ENCODE measurements at regions not wholly inside any gene's neighbourhood (a gene's known extent, or its start where the extent isn't known, plus 50 kb on each side); places are given as distances from the start of the nearest gene placed in this dataset.

DNA sequence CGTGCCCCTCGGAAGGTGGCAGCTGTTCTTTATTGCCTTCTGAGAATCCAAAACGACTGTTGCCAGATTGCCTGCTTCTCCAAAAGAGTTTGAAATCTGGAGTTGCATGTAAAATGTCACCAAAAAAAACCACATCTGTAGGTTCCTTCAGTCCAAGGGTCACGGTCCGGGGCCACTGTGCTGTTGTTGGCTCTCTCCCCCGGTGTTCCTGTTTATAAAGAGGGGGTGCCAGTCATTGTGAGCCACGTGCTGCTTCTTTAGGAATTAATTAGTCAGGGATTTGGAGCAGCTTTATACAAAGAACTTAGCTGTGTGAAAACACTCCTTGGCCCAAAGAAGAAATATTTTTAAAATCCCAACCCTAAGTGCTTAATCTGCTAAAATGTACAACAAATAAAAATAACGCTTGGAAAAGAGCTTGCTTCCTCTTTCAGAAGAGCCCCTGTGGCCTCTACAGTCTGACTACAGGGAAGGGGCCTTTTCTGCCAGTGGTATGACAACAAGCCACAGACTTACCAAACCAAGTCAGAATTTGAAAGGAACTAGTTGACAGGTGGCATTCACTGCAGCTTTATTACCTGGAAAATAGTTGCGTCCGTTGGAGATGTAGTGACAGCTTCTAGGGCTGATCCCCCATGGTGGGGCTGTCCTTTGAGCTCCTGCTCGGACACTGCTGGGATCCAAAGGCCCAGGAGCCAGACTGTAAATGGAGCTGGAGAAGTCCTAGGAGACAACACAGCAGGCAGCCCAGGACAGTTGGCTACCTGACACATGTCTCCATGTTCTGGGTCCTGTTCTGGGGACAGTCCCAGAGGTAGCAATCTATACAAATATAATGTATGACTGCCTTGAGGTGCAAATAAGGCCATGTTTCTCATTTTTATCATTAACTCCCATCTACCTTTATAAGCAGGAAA is 84.5 kb upstream of the SLC1A4 start:
- peaks cover 0 to 8% (median 3%) of the 10 kb centered on the region in 7 donors for H3K4me1 Mint-ChIP-seq
- H3K27ac ChIP-seq (ENCODE audit: low read depth, low read length), result no peak overlapping the region
- H3K36me3 Mint-ChIP-seq, result no peaks in the 10 kb centered on the region
- no peak overlapping the region for H3K4me3 ChIP-seq (ENCODE audit: low read length)
- no peaks in the 10 kb centered on the region for H3K9me3 ChIP-seq (ENCODE audit: control insufficient read depth in 2 of 3, low read length in 3 of 3)
- no peaks in the 10 kb centered on the region for H3K4me1 ChIP-seq (ENCODE audit: control insufficient read depth in 2 of 2, insufficient read depth in 2 of 2, low read length in 2 of 2)
- ChIA-PET CTCF (interaction anchor here (1.6 kb wide), 1 partner anchor 11 kb away, joined by 3 read pairs; no protein-coding TSS in a partner anchor), POLR2A (no interaction called here)
- ATAC-seq (peak; percentile 42), DNase-seq (no peak)
- H3K27me3 ChIP-seq (ENCODE audit: control insufficient read depth in 2 of 2, insufficient read depth in 2 of 2, low read length in 2 of 2), result no peaks in the 10 kb centered on the region
- H3K27ac Mint-ChIP-seq, result no peak overlapping the region
- intact Hi-C loops (cut with micrococcal nuclease), result no loop called here
- no peak overlapping the region for H3K4me3 Mint-ChIP-seq
- H3K36me3 ChIP-seq (ENCODE audit: control insufficient read depth in 2 of 3, insufficient read depth in 3 of 3, low read length in 3 of 3), result no peaks in the 10 kb centered on the region
- peaks cover 6 to 28% (median 16%) of the 10 kb centered on the region in 5 donors for H3K27me3 Mint-ChIP-seq
- H3K9me3 Mint-ChIP-seq, result peaks cover 0 to 1% (median 0%) of the 10 kb centered on the region in 11 donors

GRCh38 chr2:64905338-64906024 is 83.7 kb upstream of the SLC1A4 start:
- H3K9me3 ChIP-seq (ENCODE audit: control insufficient read depth in 2 of 3, low read length in 3 of 3), result no peaks in the 10 kb centered on the region
- H3K27me3 ChIP-seq (ENCODE audit: control insufficient read depth in 2 of 2, insufficient read depth in 2 of 2, low read length in 2 of 2), result no peaks in the 10 kb centered on the region
- H3K36me3 Mint-ChIP-seq, result no peaks in the 10 kb centered on the region
- DNase-seq (no peak), ATAC-seq (peak; percentile 22)
- H3K4me3 Mint-ChIP-seq, result no peak overlapping the region
- H3K4me1 Mint-ChIP-seq, result peaks cover 0 to 8% (median 3%) of the 10 kb centered on the region in 7 donors
- no peaks in the 10 kb centered on the region for H3K4me1 ChIP-seq (ENCODE audit: control insufficient read depth in 2 of 2, insufficient read depth in 2 of 2, low read length in 2 of 2)
- no peaks in the 10 kb centered on the region for H3K36me3 ChIP-seq (ENCODE audit: control insufficient read depth in 2 of 3, insufficient read depth in 3 of 3, low read length in 3 of 3)
- H3K27ac ChIP-seq (ENCODE audit: low read depth, low read length), result no peak overlapping the region
- H3K27me3 Mint-ChIP-seq, result peaks cover 6 to 28% (median 16%) of the 10 kb centered on the region in 5 donors
- peaks cover 0 to 1% (median 0%) of the 10 kb centered on the region in 11 donors for H3K9me3 Mint-ChIP-seq
- POLR2A ChIA-PET, result no interaction called here
- H3K27ac Mint-ChIP-seq, result no peak overlapping the region
- CTCF ChIA-PET, result interaction anchor here (1.6 kb wide), 1 partner anchor 10 kb away, joined by 3 read pairs; no protein-coding TSS in a partner anchor
- intact Hi-C loops (cut with micrococcal nuclease), result no loop called here
- H3K4me3 ChIP-seq (ENCODE audit: low read length), result no peak overlapping the region

DNA sequence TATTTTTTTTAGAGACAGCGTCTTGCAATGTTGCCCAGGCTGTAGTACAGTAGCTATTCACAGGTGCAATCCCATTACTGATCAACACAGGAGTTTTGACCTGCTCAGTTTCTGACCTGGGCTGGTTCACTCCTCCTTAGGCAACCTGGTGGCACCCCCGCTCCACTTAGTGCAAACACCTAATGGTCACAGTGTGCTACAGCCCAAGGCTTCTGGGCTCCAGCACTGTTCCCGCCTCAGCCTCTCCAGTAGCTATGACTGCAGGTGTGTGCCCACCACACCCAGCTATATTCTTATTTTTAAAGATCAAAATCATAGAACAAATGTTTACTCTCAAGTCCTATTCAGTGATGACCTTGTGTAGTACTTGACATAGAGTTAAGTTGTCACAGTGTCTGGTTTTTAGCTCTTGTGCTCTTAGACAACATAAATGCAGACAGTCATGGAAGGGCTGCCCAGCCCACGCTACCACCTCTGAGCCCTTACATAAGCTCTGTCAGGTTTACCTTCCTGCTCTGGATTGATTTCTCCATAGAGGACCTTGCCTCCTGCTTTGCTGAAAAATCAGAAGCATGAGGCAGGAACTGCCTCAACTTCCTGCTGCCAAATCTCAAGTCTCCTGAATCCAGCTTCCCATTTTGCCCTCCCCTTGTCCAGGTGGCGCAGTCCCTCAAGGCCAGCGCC is 82.2 kb upstream of the SLC1A4 start:
- Mint-ChIP-seq H3K36me3 (no peaks in the 10 kb centered on the region), H3K27me3 (peaks cover 6 to 28% (median 16%) of the 10 kb centered on the region in 5 donors), H3K4me1 (peaks cover 0 to 15% (median 3%) of the 10 kb centered on the region in 7 donors), H3K27ac (no peak overlapping the region), H3K4me3 (no peak overlapping the region), H3K9me3 (peaks cover 0 to 1% (median 0%) of the 10 kb centered on the region in 11 donors)
- Histone ChIP-seq H3K4me1 (ENCODE audit: control insufficient read depth in 2 of 2, insufficient read depth in 2 of 2, low read length in 2 of 2) (no peaks in the 10 kb centered on the region), H3K4me3 (ENCODE audit: low read length) (no peak overlapping the region), H3K36me3 (ENCODE audit: control insufficient read depth in 2 of 3, insufficient read depth in 3 of 3, low read length in 3 of 3) (no peaks in the 10 kb centered on the region), H3K27me3 (ENCODE audit: control insufficient read depth in 2 of 2, insufficient read depth in 2 of 2, low read length in 2 of 2) (no peaks in the 10 kb centered on the region), H3K9me3 (ENCODE audit: control insufficient read depth in 2 of 3, low read length in 3 of 3) (no peaks in the 10 kb centered on the region), H3K27ac (ENCODE audit: low read depth, low read length) (no peak overlapping the region)
- ATAC-seq, result no peak
- intact Hi-C loops (cut with micrococcal nuclease), result no loop called here
- ChIA-PET POLR2A (no interaction called here), CTCF (no interaction called here)
- no peak for DNase-seq

DNA sequence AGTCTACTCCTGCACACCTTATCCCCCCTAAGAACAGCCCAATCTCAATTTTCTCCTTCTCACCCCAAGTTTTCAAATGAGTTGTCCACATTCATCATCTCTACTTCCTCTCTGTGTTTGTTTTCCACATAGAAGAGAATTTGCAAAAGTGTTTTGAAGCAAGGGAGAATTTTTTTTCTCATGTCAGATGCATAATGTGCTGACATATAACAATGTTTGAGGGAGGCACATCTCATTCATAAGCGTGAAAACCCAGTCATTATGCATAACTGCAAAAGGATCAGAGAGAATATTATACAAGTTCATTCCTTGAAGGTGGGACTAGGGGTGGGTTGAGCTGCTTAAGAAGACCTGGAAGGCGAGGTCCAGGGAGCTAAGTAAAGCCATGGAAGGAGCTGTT is 80.8 kb upstream of the SLC1A4 start:
- no peak overlapping the region for H3K27ac Mint-ChIP-seq
- Histone ChIP-seq H3K27ac (ENCODE audit: low read depth, low read length) (no peak overlapping the region), H3K4me3 (ENCODE audit: low read length) (no peak overlapping the region), H3K9me3 (ENCODE audit: control insufficient read depth in 2 of 3, low read length in 3 of 3) (no peaks in the 10 kb centered on the region), H3K27me3 (ENCODE audit: control insufficient read depth in 2 of 2, insufficient read depth in 2 of 2, low read length in 2 of 2) (no peaks in the 10 kb centered on the region), H3K36me3 (ENCODE audit: control insufficient read depth in 2 of 3, insufficient read depth in 3 of 3, low read length in 3 of 3) (no peaks in the 10 kb centered on the region), H3K4me1 (ENCODE audit: control insufficient read depth in 2 of 2, insufficient read depth in 2 of 2, low read length in 2 of 2) (peaks cover 0 to 4% of the 10 kb centered on the region in 2 donors)
- intact Hi-C loops (cut with micrococcal nuclease), result no loop called here
- ATAC-seq (no peak), DNase-seq (no peak)
- peaks cover 0 to 18% (median 5%) of the 10 kb centered on the region in 5 donors for H3K27me3 Mint-ChIP-seq
- H3K9me3 Mint-ChIP-seq, result peaks cover 0 to 1% (median 0%) of the 10 kb centered on the region in 11 donors
- no peaks in the 10 kb centered on the region for H3K36me3 Mint-ChIP-seq
- H3K4me1 Mint-ChIP-seq, result peaks cover 4 to 18% (median 8%) of the 10 kb centered on the region in 7 donors
- no peak overlapping the region for H3K4me3 Mint-ChIP-seq
- ChIA-PET CTCF (interaction anchor here (0.6 kb wide), 1 partner anchor 8 kb away, joined by 4 read pairs; no protein-coding TSS in a partner anchor), POLR2A (no interaction called here)

- no peaks in the 10 kb centered on the region for H3K36me3 ChIP-seq (ENCODE audit: control insufficient read depth in 2 of 3, insufficient read depth in 3 of 3, low read length in 3 of 3)
- intact Hi-C loops (cut with micrococcal nuclease), result no loop called here
- no peak overlapping the region for H3K4me3 Mint-ChIP-seq
- H3K27me3 ChIP-seq (ENCODE audit: control insufficient read depth in 2 of 2, insufficient read depth in 2 of 2, low read length in 2 of 2), result no peaks in the 10 kb centered on the region
- ATAC-seq (no peak), DNase-seq (no peak)
- no peak overlapping the region for H3K4me3 ChIP-seq (ENCODE audit: low read length)
- H3K27ac ChIP-seq (ENCODE audit: low read depth, low read length), result no peak overlapping the region
- ChIA-PET CTCF (no interaction called here), POLR2A (no interaction called here)
- H3K36me3 Mint-ChIP-seq, result no peaks in the 10 kb centered on the region
- H3K9me3 ChIP-seq (ENCODE audit: control insufficient read depth in 2 of 3, low read length in 3 of 3), result no peaks in the 10 kb centered on the region
- H3K27me3 Mint-ChIP-seq, result peaks cover 0 to 12% (median 0%) of the 10 kb centered on the region in 5 donors
- no peak overlapping the region for H3K27ac Mint-ChIP-seq
- H3K4me1 ChIP-seq (ENCODE audit: control insufficient read depth in 2 of 2, insufficient read depth in 2 of 2, low read length in 2 of 2), result peaks cover 0 to 5% of the 10 kb centered on the region in 2 donors
- peaks cover 4 to 15% (median 7%) of the 10 kb centered on the region in 7 donors for H3K4me1 Mint-ChIP-seq
- H3K9me3 Mint-ChIP-seq, result no peaks in the 10 kb centered on the region
Measured at GRCh38 chr2:64910523-64910922, 78.7 kb upstream of the SLC1A4 start.

DNA sequence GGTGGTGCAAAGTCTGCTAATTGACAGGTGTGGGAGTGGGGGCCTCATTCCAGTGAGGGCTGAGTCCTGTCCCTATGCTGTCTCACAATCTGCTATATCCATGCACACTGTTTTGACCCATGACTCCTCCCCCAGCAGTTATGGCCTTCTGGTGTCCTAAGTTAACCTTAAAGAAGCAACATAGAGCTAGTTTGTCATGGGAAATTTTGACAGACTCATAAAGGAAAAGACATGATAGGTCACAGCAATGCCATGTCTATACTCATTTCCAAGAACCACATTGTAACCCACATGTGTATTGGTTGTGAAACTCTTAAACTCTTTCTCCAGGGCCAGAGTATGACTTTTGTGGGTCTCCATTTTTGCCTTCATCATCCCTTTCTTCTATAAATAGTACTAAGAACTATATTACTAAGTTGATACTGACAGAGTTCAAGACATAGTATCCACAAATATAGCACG is 78.2 kb upstream of the SLC1A4 start:
- Mint-ChIP-seq H3K4me3 (no peak overlapping the region), H3K27ac (no peak overlapping the region), H3K4me1 (peaks cover 4 to 15% (median 7%) of the 10 kb centered on the region in 7 donors), H3K27me3 (peaks cover 0 to 11% (median 0%) of the 10 kb centered on the region in 5 donors), H3K36me3 (no peaks in the 10 kb centered on the region), H3K9me3 (no peaks in the 10 kb centered on the region)
- POLR2A ChIA-PET, result no interaction called here
- intact Hi-C loops (cut with micrococcal nuclease), result no loop called here
- ATAC-seq, result no peak
- Histone ChIP-seq H3K27ac (ENCODE audit: low read depth, low read length) (no peak overlapping the region), H3K36me3 (ENCODE audit: control insufficient read depth in 2 of 3, insufficient read depth in 3 of 3, low read length in 3 of 3) (no peaks in the 10 kb centered on the region), H3K4me3 (ENCODE audit: low read length) (no peak overlapping the region), H3K4me1 (ENCODE audit: control insufficient read depth in 2 of 2, insufficient read depth in 2 of 2, low read length in 2 of 2) (peaks cover 0 to 5% of the 10 kb centered on the region in 2 donors), H3K9me3 (ENCODE audit: control insufficient read depth in 2 of 3, low read length in 3 of 3) (no peaks in the 10 kb centered on the region), H3K27me3 (ENCODE audit: control insufficient read depth in 2 of 2, insufficient read depth in 2 of 2, low read length in 2 of 2) (no peaks in the 10 kb centered on the region)
- DNase-seq, result no peak
- CTCF ChIA-PET, result no interaction called here

Data from naive thymus-derived CD4-positive, alpha-beta T cell (primary cell).